GM12891 (cell line): ENCODE measurements at regions not wholly inside any gene's neighbourhood (a gene's known extent, or its start where the extent isn't known, plus 50 kb on each side); places are given as distances from the start of the nearest gene placed in this dataset.

Experiments used
- DNase-seq: peaks from one replicate; pipeline ENCODE4 v3.0.0; 2011; ENCODE audit warnings: low spot score; ENCODE audit not compliant: insufficient read length
- FAIRE-seq: peaks from 2 replicates; lab custom pipeline; 2011; peaks lifted over from hg19 to GRCh38; lab: Jason Lieb, UNC
- PAX5 ChIP-seq: IDR thresholded peaks from 2 replicates; pipeline ENCODE4 v1.6.1; 2011; ENCODE audit warnings: low read length, moderate library complexity, mild to moderate bottlenecking; ENCODE audit not compliant: insufficient read depth, severe bottlenecking
- POLR2A ChIP-seq: IDR thresholded peaks from 2 replicates; pipeline ENCODE4 v1.6.1; 2011; ENCODE audit warnings: low read depth, low read length, control low read depth
- POLR2AphosphoS5 ChIP-seq: IDR thresholded peaks from 2 replicates; pipeline ENCODE4 v1.6.1; 2011; ENCODE audit warnings: low read depth, low read length, control low read depth
- POU2F2 ChIP-seq: IDR thresholded peaks from 2 replicates; pipeline ENCODE4 v1.6.1; 2011; ENCODE audit warnings: low read depth, mild to moderate bottlenecking, control low read depth, low read length, moderate library complexity
- SPI1 ChIP-seq: IDR thresholded peaks from 2 replicates; pipeline ENCODE4 v1.6.1; 2011; ENCODE audit warnings: low read depth, low read length, control low read depth
- TAF1 ChIP-seq: IDR thresholded peaks from 2 replicates; pipeline ENCODE4 v1.6.1; 2011; ENCODE audit warnings: low read depth, low read length, control low read depth

GRCh38 chr6:54474898-54475297 lies 166.7 kb downstream of the TINAG start:
- FAIRE-seq (no peak), DNase-seq (no peak)
- TF ChIP-seq SPI1 = no peak

DNA sequence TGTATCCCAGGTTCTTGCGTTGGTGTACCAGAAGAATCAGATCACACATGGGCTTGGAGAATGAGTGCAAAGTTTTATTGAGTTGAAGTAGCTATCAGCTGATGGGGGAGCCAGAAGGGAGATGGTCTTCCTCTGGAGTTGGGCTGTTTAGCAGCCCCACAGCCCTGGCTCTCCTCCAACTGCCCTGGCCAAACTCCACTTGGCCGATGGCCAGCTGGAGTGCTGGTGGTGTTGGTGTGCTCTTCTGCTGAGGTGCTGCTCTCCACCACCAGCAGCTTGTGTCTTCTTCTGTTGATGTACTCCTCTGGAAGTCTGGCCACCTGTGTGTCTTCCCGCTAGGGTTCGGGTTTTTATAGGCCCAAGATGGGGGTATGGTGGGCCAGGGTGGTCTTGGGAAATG lies 172.8 kb downstream of the TINAG start:
- TF ChIP-seq POU2F2 (no peak), POLR2A (no peak), TAF1 (no peak), SPI1 (no peak)
- FAIRE-seq (no peak), DNase-seq (no peak)

- FAIRE-seq (no peak), DNase-seq (no peak)
- TF ChIP-seq POLR2A = no peak
- no peak for TF ChIP-seq TAF1
- no peak for TF ChIP-seq POLR2AphosphoS5
- TF ChIP-seq POU2F2 = no peak
- no peak for TF ChIP-seq PAX5
- TF ChIP-seq SPI1 = no peak
Observed at GRCh38 chr6:54491431-54491830, 183.2 kb downstream of the TINAG start.

DNA sequence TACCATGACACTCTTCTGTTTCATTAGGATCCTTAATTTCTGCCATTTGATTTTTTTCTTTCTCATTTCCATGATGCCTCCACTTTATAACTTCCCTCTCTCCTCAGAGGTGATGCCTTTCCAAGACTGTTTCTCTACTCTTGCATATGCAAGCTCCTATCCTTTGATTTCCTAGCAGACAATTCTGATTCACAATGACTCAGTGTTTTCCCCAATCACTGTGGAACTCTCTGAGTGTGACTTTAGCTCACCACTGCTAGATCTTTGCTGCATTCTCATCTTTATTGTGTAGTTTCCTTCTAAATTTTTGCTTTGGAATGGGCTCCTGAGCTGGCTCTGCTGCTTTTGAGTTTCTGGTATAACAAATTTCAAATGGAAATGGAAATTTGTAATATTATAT lies 184.9 kb downstream of the TINAG start:
- no peak for TF ChIP-seq TAF1
- no peak for TF ChIP-seq PAX5
- no peak for TF ChIP-seq SPI1
- TF ChIP-seq POU2F2 = no peak
- no peak for TF ChIP-seq POLR2AphosphoS5
- no peak for TF ChIP-seq POLR2A
- FAIRE-seq (no peak), DNase-seq (no peak)

DNA sequence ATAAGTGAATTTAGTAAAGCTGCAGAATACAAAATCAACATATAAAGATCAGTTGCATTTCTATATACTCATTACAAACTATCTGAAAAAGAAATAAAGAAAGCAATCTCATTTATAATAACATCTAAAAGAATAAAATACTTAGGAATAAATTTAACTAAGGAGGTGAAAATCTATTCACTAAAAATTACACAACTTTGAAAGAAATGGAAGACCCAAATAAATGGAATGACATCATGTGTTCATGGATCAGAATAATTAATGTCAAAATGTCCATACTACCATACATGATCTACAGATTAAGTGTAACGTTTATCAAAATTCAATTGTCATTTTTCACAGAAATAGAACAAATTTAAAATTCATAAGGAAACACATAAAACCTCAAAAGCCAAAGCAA lies 194.9 kb downstream of the TINAG start:
- FAIRE-seq = no peak
- no peak for DNase-seq
- TF ChIP-seq POLR2AphosphoS5 (no peak), POU2F2 (no peak), PAX5 (no peak), POLR2A (no peak), SPI1 (no peak), TAF1 (no peak)

- TF ChIP-seq PAX5 (no peak), POLR2A (no peak), TAF1 (no peak), POU2F2 (no peak), POLR2AphosphoS5 (no peak), SPI1 (no peak)
- FAIRE-seq = no peak
- DNase-seq = no peak
Observed at GRCh38 chr6:54515013-54515412, 206.8 kb downstream of the TINAG start.

- TF ChIP-seq TAF1 (no peak), PAX5 (no peak), POLR2A (no peak), POLR2AphosphoS5 (no peak), SPI1 (no peak), POU2F2 (no peak)
- no peak for DNase-seq
- no peak for FAIRE-seq
Observed at GRCh38 chr6:54515713-54516112, 207.5 kb downstream of the TINAG start.

- TF ChIP-seq POU2F2 = no peak
- no peak for TF ChIP-seq POLR2A
- no peak for TF ChIP-seq TAF1
- no peak for TF ChIP-seq PAX5
- no peak for TF ChIP-seq POLR2AphosphoS5
- no peak for TF ChIP-seq SPI1
- DNase-seq = no peak
- FAIRE-seq = no peak
Observed at GRCh38 chr6:54516321-54516720, 208.1 kb downstream of the TINAG start.

DNA sequence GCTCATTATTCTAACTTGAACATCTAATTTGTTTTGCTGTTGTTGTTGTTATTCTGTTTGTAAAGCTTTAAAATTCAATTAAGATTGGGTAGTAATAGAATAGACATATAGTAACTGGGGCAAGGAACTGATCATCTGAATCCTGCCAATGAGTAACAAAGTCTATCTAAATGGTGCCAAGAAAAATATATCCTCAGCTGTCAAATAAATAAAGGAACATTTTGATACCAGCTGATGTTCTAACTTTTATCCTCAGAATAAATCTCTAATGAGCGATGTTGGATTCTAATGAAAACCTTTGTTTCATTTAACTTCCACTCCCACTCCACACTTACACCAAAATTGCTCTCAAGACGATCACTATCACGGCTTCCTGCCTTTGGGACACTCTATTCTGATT lies 210.9 kb downstream of the TINAG start:
- FAIRE-seq (no peak), DNase-seq (no peak)
- TF ChIP-seq PAX5 (no peak), POLR2AphosphoS5 (no peak), POU2F2 (no peak), TAF1 (no peak), SPI1 (no peak)

DNA sequence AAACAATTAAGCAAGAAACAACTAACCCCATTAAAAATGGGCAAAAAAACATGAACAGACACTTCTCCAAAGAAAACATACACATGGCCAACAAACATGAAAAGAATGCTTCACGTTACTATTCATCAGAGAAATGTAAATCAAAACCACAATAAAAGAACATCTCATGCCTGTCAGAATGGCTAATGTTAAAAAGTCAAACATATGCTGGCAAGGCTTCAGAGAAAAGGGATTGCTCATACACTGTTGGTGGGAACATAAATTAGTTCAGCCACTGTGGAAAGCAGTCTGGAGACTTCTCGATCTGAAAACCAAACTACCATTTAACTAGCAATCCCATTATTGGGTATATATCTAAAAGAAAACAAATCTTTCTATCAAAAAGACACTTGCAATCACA lies 217.5 kb downstream of the TINAG start:
- FAIRE-seq = no peak
- DNase-seq = no peak
- TF ChIP-seq POU2F2 = no peak
- TF ChIP-seq SPI1 = no peak
- no peak for TF ChIP-seq TAF1
- TF ChIP-seq POLR2A = no peak
- TF ChIP-seq POLR2AphosphoS5 = no peak
- no peak for TF ChIP-seq PAX5

GRCh38 chr6:54533567-54533966 lies 225.3 kb downstream of the TINAG start:
- FAIRE-seq = no peak
- TF ChIP-seq POLR2AphosphoS5 (no peak), POU2F2 (no peak), PAX5 (no peak), SPI1 (no peak), POLR2A (no peak), TAF1 (no peak)
- no peak for DNase-seq

GRCh38 chr6:54535568-54535967 lies 227.3 kb downstream of the TINAG start:
- DNase-seq (no peak), FAIRE-seq (no peak)
- no peak for TF ChIP-seq POLR2AphosphoS5
- no peak for TF ChIP-seq TAF1
- no peak for TF ChIP-seq SPI1
- no peak for TF ChIP-seq PAX5
- TF ChIP-seq POLR2A = no peak
- no peak for TF ChIP-seq POU2F2
